Left lobe of liver (tissue), 2 donors: ENCODE measurements at regions not wholly inside any gene's neighbourhood (a gene's known extent, or its start where the extent isn't known, plus 50 kb on each side); places are given as distances from the start of the nearest gene placed in this dataset.

Experiments
- ATAC-seq: fragments of 200-7000 bp; cut with Tn5 transposase; one replicate; pipeline ENCODE4 v1.9.1; 2020; ENCODE audit warnings: mild to moderate bottlenecking, moderate library complexity
- DNase-seq: peaks from one replicate; pipeline ENCODE4 v3.0.0-alpha.2; 2020; ENCODE audit warnings: low spot score
- donor health status: DM: no; HTN: no; CAD: no; lungs with moderate emphysema.
- donor health status: DM: no; HTN: yes; CAD: no.

DNA sequence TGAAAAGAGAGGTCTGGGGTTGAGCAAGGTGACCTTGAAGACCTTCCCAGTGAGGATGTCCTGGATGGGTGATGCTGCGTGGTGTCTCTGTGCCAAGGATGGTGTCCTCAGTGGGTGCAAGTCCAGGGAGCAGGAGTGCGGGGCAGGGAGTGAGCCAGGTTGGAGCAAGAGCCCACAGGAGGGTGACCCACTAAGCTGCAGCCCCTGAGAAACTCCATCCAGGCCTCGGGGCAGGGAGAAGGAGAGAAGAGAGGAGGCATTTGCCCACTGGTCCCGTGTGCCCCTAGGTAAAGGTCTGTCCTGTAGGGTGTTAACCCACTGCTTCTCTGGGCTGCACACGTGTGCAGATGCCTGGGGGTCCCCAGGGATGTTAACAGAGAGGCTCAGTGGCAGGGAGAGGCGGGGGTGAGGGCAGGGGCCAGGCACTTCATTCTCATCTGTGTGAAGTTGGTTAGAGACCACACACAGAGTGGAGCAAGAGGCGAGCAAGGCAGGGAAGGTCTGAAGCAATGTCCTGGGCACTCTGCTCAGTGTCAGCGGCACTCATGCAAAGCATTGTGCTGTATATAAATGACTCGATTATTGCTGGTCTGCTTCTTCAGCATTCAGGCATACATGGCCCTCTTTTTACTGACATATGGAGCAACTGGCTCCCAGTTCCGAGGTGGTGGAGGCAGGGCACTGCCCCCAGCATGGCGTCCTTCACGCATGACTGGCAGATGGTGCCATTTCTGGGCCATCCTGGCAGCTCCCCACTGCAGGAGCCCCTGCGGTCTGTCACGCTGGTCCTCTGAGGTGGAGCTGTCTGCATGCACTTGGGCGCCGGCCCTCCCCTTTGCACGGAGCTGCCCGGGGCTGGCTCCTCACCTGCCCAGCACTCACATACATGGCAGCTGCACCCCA is 117.2 kb upstream of the HS6ST1 start:
- DNase-seq (peak; percentile 41), ATAC-seq (no peak)

GRCh38 chr2:128436479-128437203 is 118.0 kb upstream of the HS6ST1 start:
- no peak for ATAC-seq

GRCh38 chr2:128437204-128437565 is 118.5 kb upstream of the HS6ST1 start:
- no peak for DNase-seq

More at GRCh38 chr2:128436479-128437203, 118.0 kb upstream of the HS6ST1 start:
- DNase-seq = no peak

DNA sequence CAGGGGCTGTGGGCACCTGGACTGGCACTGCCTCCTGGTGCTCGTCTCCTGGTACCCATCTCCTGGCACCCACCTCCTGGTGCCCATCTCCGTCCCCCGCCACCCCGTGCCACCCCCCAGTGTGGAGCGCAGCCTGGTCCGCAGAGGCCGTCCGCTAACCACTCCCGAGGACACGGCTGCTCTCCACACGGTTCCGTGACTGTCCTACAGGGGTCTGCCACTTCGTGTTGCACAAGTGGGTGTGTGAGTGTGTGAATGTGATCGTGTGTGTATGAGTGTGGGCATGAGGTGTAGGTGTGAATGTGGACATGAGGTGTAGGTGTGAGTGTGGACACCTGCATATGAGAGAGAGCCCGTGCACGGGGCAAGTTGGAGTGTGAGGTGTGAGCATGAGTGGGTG is 119.4 kb upstream of the HS6ST1 start:
- peak; percentile 41 for DNase-seq

More at GRCh38 chr2:128437204-128437565, 118.5 kb upstream of the HS6ST1 start:
- no peak for ATAC-seq

DNA sequence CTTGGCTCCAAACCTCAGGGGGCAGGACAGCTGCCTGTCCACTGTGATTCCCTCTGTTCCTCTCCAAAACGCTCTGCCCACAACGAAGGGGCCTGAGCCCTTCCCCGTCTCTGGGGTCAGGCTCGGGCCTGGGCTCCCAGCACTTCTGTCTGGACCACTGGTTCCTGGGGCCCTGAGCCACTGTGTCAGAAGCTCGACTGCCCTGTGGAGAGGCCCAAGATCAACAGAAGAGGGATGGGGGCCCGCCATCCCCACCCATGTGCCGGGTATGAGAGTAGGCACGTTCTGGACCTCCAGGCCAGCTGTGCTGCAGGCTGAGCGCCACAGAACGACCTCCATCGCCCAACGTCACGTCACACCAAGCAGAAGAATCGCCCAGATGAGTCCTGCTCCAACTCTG is 119.9 kb upstream of the HS6ST1 start:
- peak; percentile 32 for DNase-seq
- no peak for ATAC-seq

More for the DNA sequence above, 119.4 kb upstream of the HS6ST1 start:
- ATAC-seq = no peak

- DNase-seq = no peak
Measured at GRCh38 chr2:128439031-128439790, 120.5 kb upstream of the HS6ST1 start.

DNA sequence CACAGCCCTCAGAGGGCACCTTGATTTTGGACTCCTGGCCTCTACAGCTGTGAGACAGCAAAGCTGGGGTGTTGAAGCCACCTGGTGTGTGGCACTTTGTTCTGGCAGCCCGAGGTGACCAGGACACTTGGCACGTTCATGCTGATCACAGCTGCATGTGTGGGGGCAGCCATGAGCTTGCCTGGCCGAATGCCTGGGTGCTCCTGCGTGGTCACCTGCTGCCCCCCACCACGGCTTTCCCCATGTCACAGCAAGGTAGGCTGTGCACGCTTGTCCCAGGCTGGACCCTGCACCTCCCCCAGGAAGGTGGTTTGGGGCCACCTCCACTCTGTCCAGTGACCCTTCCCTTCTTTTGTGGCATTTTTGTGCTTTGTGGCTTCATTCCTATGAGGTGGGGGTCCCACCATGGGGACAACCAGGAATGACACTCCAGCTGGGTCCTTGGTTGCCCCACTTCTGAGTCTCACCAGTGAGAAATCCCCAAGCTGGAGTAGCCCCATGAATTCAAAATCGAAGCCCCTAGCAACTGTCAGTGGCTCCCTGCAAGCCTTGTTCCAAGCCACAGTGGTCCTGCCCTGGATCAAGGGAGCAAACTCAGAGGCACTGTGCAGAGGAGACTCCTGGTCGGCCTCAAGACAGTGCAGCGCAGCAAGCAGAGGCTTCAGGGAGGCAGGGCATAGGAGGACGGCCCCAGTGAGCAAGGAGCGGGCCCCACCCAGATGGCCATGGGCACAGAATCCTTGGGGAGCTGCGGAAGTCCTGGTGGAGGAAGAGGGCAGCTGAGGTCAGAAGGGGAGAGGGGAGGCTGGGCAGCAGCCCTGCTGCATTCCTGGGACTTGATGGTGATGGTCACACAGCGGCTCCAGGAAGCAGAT is 121.4 kb upstream of the HS6ST1 start:
- peak; percentile 34 for DNase-seq
- no peak for ATAC-seq

More at GRCh38 chr2:128439031-128439790, 120.5 kb upstream of the HS6ST1 start:
- no peak for ATAC-seq

GRCh38 chr2:128440666-128441340 is 122.1 kb upstream of the HS6ST1 start:
- DNase-seq (peak; percentile 33), ATAC-seq (no peak)

- DNase-seq = peak; percentile 44
- ATAC-seq = no peak
Measured at GRCh38 chr2:128441341-128442052, 122.8 kb upstream of the HS6ST1 start.

GRCh38 chr2:128442053-128442751 is 123.5 kb upstream of the HS6ST1 start:
- peak; percentile 52 for DNase-seq
- ATAC-seq = peak; percentile 53

GRCh38 chr2:128442891-128443302 is 124.2 kb upstream of the HS6ST1 start:
- ATAC-seq (peak; percentile 49), DNase-seq (peak; percentile 46)

GRCh38 chr2:128444121-128444771 is 125.6 kb upstream of the HS6ST1 start:
- ATAC-seq (no peak), DNase-seq (peak; percentile 35)

- ATAC-seq = no peak
- DNase-seq = peak; percentile 16
Measured at GRCh38 chr2:128444816-128445522, 126.3 kb upstream of the HS6ST1 start.

- DNase-seq (peak; percentile 24), ATAC-seq (peak; percentile 9)
Measured at GRCh38 chr2:128445523-128445900, 126.8 kb upstream of the HS6ST1 start.

- ATAC-seq (no peak), DNase-seq (peak; percentile 33)
Measured at GRCh38 chr2:128446049-128446873, 127.6 kb upstream of the HS6ST1 start.

GRCh38 chr2:128446874-128447537 is 128.3 kb upstream of the HS6ST1 start:
- ATAC-seq (no peak), DNase-seq (peak; percentile 41)
